ENCODE measurements at regions not wholly inside any gene's neighbourhood (a gene's known extent, or its start where the extent isn't known, plus 50 kb on each side); places are given as distances from the start of the nearest gene placed in this dataset.

- no peaks in the 10 kb centered on the region for H3K9me3 ChIP-seq (ENCODE audit: control insufficient read depth in 1 of 2, insufficient read depth in 1 of 2, low read length in 2 of 2)
- H3K4me3 Mint-ChIP-seq = no peak overlapping the region
- peaks cover 8% of the 10 kb centered on the region for H3K4me1 ChIP-seq (ENCODE audit: insufficient read depth, low read length)
- H3K27ac Mint-ChIP-seq = no peak overlapping the region
- no peak overlapping the region for H3K27ac ChIP-seq (ENCODE audit: low read depth in 1 of 2, low read length in 2 of 2)
- no peak overlapping the region for H3K4me3 ChIP-seq (ENCODE audit: low read length)
- no peaks in the 10 kb centered on the region for H3K36me3 ChIP-seq (ENCODE audit: insufficient read depth, low read length)
- DNase-seq = no peak
- H3K27me3 ChIP-seq (ENCODE audit: control insufficient read depth in 1 of 2, insufficient read depth in 2 of 2, low read length in 2 of 2) = no peaks in the 10 kb centered on the region
- H3K4me1 Mint-ChIP-seq (ENCODE audit: low read depth) = peaks cover 19% of the 10 kb centered on the region
- H3K27me3 Mint-ChIP-seq = no peaks in the 10 kb centered on the region
- CTCF ChIA-PET = no interaction called here
- no peaks in the 10 kb centered on the region for H3K9me3 Mint-ChIP-seq
- intact Hi-C loops (cut with DNase I, micrococcal nuclease) = no loop called here
- ATAC-seq (ENCODE audit: poor library complexity) = no peak
- H3K36me3 Mint-ChIP-seq (ENCODE audit: low read depth) = no peaks in the 10 kb centered on the region
- POLR2A ChIA-PET = no interaction called here
- TF ChIP-seq CTCF (IDR thresholded peaks at IDR 0.05) = no peak
Observed at GRCh38 chr13:73223372-73223781, 164.6 kb downstream of the KLF5 start.

DNA sequence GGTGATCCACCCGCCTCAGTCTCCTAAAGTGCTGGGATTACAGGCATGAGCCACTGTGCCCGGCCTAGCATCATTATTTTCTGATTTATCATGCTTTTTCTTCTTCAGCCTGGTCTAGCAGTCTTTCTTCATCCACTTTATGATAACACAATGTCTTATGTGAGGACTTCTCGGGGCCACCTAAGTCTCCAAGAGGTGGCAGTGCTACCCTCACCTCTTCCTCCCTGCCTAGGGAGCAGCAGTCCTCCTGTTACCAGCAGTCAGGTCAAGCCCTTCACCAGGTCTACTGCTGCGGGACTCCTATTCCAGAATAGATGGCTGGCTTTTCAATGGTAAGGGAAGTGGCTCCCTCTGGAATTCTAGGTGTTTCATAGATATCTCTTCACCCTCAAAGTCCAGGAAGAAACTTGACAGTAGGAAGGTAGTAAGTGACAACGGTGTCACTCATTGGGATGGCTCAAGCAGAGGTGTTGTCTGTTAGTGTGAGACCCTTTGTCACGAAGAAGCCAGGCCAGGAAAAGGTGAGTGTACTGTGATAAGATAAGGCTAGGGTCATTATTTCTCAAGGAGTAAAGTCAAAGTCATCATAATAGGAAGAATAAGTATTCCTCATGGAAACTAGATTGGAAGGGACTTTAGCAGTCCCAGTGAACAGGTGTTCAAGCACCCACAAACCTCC is 164.0 kb downstream of the KLF5 start:
- no peak overlapping the region for H3K4me3 Mint-ChIP-seq
- peaks cover 12% of the 10 kb centered on the region for H3K4me1 Mint-ChIP-seq (ENCODE audit: low read depth)
- no peak for DNase-seq
- peaks cover 3% of the 10 kb centered on the region for H3K4me1 ChIP-seq (ENCODE audit: insufficient read depth, low read length)
- ChIA-PET CTCF (no interaction called here), POLR2A (no interaction called here)
- intact Hi-C loops (cut with DNase I, micrococcal nuclease) = no loop called here
- no peak overlapping the region for H3K27ac ChIP-seq (ENCODE audit: low read depth in 1 of 2, low read length in 2 of 2)
- no peaks in the 10 kb centered on the region for H3K36me3 ChIP-seq (ENCODE audit: insufficient read depth, low read length)
- H3K9me3 Mint-ChIP-seq = no peaks in the 10 kb centered on the region
- no peak for ATAC-seq (ENCODE audit: poor library complexity)
- H3K27me3 ChIP-seq (ENCODE audit: control insufficient read depth in 1 of 2, insufficient read depth in 2 of 2, low read length in 2 of 2) = no peaks in the 10 kb centered on the region
- no peaks in the 10 kb centered on the region for H3K27me3 Mint-ChIP-seq
- no peak for TF ChIP-seq CTCF (IDR thresholded peaks at IDR 0.05)
- H3K9me3 ChIP-seq (ENCODE audit: control insufficient read depth in 1 of 2, insufficient read depth in 1 of 2, low read length in 2 of 2) = no peaks in the 10 kb centered on the region
- H3K36me3 Mint-ChIP-seq (ENCODE audit: low read depth) = no peaks in the 10 kb centered on the region
- no peak overlapping the region for H3K27ac Mint-ChIP-seq
- no peak overlapping the region for H3K4me3 ChIP-seq (ENCODE audit: low read length)

DNA sequence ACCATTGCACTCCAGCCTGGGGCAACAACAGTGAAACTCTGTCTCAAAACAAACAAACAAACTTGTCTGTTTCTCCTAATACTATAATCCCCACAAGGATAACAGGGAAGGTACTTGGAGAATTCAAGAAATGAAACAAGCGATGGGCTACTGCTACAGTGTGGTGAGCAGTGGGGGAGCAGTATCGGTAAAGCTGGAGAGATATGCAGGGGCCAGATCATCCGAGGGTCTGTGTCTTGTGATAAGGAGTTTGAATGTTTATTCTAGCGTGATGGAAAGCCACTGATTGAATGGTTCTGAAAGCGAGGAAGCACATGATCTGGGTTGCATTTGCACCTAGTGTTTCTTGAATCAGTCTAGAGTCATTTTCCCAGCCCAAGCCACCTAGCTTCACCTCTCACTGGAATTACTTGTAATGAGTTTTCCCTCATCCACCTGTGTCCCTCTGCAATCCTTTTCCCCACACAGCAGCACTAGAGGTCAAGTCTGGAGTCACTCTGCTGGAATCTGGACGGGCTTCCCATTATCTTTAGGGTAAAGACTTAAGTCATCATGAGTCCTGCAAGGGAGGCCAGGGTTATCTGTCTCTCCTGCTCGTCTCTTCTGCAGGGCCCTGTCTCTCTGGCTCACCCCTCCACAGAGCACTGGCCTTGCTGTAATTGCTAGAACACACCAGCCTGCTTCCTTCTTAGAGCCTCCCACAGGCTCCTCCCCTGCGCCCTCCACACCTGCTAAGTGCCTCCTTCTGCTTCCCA is 162.3 kb downstream of the KLF5 start:
- H3K9me3 ChIP-seq (ENCODE audit: control insufficient read depth in 1 of 2, insufficient read depth in 1 of 2, low read length in 2 of 2) = no peaks in the 10 kb centered on the region
- H3K27me3 ChIP-seq (ENCODE audit: control insufficient read depth in 1 of 2, insufficient read depth in 2 of 2, low read length in 2 of 2) = no peaks in the 10 kb centered on the region
- Mint-ChIP-seq H3K27me3 (no peaks in the 10 kb centered on the region), H3K9me3 (no peaks in the 10 kb centered on the region), H3K4me3 (no peak overlapping the region), H3K27ac (no peak overlapping the region), H3K4me1 (ENCODE audit: low read depth) (peaks cover 8% of the 10 kb centered on the region), H3K36me3 (ENCODE audit: low read depth) (no peaks in the 10 kb centered on the region)
- no peaks in the 10 kb centered on the region for H3K36me3 ChIP-seq (ENCODE audit: insufficient read depth, low read length)
- intact Hi-C loops (cut with DNase I, micrococcal nuclease) = no loop called here
- no peak for DNase-seq
- POLR2A ChIA-PET = no interaction called here
- no peak for ATAC-seq (ENCODE audit: poor library complexity)
- H3K4me3 ChIP-seq (ENCODE audit: low read length) = no peak overlapping the region
- H3K4me1 ChIP-seq (ENCODE audit: insufficient read depth, low read length) = peaks cover 3% of the 10 kb centered on the region
- no peak overlapping the region for H3K27ac ChIP-seq (ENCODE audit: low read depth in 1 of 2, low read length in 2 of 2)
- no peak for TF ChIP-seq CTCF (IDR thresholded peaks at IDR 0.05)
- CTCF ChIA-PET = no interaction called here
